HG03354 (cell line): ENCODE measurements at regions not wholly inside any gene's neighbourhood (a gene's known extent, or its start where the extent isn't known, plus 50 kb on each side); places are given as distances from the start of the nearest gene placed in this dataset.

Source experiments
- ATAC-seq: cut with Tn5 transposase; IDR thresholded peaks from one replicate; pipeline ENCODE4 v1.9.1; 2021; ENCODE audit warnings: mild to moderate bottlenecking; ENCODE audit not compliant: unreplicated experiment, poor library complexity, severe bottlenecking

DNA sequence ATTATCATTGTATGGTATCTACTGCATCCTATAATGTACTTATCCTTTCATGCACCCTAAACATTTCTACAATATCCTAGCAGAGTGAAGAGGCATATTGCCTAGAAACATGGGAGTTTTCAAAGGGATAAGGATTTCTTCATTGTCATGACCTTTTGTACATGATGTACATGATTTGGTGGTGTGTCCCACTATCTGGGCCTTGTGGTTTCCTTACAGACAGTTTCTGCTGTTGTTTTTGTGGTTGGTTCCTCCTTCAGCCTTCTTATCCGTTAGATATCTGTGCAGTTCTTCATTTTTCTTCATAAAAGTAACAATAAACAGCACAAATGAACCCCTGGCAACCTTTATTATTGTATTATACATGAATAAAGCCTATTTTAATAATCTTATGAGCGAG is 70.4 kb upstream of the BACH1 start:
- ATAC-seq, result no peak

DNA sequence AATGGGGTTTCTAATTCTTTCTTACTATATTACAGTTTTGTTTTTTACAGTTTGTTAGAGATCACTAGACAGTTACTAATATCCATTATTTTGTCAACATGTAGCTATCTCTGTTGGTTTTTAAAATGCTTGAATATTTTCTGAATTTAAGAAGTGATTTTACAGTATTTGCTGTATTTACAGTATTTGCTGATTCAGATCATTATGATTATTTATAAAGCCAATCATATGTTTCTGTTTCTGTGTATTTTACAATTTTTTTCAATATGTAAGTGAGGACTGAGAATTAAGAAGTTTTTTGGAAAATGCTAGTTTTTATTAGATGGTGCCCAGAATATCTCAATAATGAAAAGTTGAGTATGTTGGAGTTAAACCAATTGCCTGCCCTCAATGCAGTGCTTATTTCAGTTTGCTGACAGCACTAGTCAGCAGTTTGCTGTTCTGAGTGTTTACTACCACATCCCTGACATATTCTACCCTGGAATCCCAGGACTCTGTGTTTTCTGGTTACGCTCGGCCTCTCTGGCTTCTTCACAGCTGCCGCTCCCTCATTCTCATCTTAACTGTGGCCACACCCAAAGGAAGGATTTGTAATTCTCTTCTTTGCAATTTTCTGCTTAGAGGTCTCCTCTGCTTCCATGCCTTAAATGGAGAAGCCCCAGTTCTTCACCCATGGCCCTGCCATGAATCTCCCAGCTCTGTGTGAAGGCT is 68.0 kb upstream of the BACH1 start:
- no peak for ATAC-seq

DNA sequence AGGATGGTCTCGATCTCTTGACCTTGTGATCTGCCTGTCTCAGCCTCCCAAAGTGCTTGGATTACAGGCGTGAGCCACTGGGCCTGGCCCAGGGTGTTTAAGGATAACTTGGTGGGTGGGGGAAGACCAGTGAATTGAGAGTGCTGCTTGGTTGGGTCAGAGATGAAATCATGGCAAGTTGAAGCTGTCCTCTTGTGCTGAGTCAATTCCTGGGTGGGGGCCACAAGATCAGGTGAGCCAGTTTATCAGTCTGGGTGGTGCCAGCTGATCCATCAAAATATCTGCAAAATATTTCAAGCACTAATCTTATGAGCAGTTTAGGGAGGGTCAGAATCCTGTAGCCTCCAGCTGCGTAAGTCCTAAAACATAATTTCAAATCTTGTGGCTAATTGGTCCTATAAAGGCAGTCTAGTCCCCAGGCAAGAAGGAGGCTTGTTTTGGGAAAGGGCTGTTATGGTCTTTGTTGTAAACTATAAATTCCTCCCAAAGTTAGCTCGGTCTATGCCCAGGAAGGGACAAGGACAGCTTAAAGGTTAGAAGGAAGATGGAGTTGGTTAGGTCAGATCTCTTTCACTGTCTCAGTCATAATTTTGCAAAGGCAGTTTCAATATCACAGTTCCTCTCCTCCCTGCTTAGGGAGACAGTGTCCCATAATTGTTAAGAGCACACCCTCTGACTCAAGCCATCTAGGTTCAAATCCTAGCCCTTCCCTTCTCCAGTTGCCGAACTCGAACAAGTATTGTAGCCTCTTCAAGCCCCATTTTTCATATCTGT is 66.8 kb upstream of the BACH1 start:
- ATAC-seq, result no peak

DNA sequence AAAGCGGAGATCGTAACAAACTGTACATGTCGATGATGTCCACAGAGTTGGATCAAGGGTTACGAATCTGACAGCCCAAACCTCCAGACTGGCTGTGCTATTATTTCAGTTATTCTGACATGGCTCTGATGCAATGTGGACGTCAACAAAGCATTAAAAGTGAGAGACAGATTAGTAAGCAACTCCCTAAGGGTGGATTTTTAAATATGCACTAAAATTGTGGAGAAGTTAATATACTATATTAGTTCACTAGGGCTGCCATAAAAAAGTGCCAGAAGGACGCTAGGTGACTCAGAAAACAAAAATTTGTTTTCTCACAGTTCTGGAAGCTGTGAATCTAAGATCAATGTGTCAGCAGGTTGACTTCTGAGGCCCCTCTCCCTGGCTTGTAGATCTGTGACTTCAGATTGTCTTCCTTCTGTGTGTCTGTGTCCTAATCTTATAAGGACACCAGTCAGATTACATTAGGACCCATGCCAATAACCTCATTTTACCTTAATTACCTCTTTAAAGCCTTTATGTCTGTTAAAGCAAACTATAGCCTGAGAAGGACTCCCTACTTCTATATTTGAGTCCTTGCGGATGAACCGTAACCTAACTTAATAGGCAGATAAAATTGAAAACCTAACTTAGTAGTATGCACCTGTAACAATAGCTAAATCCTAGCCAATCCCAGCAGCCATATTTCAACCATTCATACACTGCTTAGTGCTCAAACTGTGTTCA is 66.0 kb upstream of the BACH1 start:
- no peak for ATAC-seq

DNA sequence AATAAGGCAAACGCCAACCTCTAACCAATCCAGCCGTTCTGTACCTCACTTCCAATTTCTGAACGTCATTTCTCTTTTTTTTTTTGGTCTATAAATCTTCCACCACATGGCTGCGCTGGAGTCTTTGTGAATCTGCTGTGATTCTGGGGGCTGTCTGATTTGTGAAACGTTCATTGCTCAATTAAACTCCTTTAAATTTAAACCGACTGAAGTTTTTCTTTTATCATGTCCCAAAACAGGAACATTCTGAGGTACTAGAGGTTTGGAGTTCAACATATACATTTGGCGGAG is 65.5 kb upstream of the BACH1 start:
- peak; percentile 21 for ATAC-seq

DNA sequence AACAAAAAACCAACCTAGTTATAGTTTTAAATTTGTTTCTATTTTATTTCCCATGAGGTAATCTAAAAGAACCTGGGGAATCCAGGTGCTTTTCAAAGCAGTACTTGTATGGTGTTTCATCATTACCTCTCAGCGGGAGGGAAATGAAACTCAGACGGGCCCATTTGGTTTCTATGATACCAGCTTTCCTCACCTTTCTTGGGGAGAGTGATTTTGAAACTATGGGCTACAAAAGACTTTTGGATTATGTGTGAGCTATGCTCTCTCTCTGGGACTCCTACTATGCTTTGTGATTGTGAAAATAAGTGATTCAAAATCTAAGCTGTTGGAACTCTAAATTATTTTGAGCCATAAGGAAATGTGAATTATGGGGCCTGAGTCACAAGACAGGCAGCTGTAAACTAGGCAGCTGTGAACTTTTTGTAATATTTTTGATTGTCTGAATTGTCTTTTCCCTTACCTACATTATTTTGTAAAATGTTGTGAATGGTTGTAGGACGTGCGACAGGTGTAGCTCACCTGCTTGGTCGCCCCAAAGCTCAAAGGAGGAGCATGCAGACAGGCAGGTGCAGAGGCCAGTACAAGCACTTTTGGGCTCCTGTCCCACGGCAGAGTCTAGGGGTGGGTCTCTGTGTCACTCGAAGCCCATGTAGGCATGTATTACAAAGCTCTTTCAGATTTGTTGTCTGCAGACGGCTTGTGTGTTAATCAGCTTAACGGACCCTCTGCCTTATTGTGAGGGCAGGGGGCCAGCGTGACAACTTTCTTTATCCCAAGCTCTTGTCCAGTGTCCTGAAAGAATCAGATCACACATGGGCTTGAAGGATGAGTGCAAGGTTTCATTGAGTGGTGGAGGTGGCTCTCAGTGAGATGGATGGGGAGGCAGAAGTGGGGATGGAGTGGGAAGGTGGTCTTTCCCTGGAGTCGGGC is 64.8 kb upstream of the BACH1 start:
- peak; percentile 61 for ATAC-seq

DNA sequence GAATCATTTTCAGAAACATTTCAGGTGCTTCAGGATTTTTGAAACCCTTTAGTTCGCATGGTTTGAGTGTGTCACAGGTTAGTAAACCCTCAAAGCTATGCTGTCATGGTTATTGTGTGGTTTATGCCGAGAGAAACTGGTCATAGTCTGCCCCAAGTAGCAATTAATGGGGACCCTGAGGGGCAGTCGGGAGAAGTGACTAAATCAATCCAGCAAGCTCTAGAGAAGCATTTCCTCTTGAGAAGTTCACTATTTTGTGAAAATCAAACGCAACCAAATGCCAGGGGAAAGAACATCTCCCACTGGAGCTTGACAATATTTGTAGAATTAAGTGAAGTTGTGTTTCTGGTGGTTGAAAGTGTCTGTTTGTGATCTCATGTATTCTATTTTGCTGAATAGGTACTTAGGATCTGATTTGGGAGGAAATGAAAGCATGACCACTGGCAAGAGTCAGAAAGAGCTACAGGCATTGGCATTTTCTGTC is 63.0 kb upstream of the BACH1 start:
- ATAC-seq, result peak; percentile 54

DNA sequence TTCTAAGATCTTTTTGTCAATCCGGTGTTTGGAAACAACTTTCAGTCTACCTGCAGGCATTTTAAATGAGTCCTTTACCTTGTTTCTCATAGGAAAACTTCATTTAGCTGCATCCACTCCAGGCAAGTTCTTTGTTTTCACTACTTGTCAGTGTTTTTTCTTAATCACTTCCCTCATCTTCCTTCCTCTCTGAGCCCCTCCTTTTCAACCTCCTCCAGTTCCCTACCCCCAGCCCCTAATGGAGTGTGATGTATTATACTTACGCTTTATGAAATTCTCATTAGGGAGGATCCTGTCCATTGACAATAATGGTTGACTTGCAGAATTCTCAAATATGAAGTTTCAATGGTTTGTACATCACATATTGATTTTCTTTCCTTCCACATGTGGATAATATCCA is 62.5 kb upstream of the BACH1 start:
- ATAC-seq, result no peak

DNA sequence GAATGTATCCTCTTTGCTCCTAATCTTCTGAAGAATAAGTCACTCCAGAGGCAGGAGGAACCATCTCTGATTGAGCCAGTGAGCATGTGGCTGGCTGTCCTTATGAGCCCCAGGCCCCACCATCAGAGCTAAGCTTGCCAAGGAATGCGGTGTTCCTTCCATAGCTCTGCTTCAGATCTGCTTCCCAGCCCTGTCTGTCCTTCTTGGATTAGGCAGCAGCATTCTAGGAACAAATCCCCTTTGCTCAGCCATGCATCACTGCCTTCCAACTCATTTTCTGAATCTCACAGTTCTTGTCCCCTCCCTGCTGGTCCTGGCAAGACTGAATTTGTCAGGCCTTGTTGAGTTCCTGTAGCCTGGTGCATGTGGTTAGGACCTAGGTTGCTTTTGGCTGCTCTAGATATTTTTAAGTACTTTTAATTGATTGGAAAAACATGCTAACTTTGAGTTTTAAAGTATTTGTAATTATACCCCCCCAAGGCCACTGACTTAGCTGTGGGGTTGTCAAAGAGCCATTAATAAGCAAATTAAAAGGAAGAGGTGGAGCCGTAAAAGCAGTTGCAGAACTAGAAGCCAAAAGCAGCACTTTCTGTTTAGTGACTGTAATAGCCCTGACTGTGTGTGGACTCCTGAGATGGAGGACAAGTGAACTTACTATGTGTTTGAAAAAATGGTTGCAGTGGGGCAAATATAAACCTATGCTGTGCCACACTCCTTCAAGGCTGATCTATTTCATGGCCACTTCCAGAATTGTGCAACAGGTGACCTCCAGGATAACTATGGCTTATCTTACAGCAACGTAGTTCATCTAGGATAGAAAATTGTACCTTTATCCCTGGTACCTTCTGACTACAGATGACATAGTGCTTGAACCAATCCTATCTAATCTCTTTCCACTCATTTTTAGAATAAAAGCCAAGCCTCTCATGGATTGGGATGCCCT is 61.3 kb upstream of the BACH1 start:
- peak; percentile 33 for ATAC-seq

DNA sequence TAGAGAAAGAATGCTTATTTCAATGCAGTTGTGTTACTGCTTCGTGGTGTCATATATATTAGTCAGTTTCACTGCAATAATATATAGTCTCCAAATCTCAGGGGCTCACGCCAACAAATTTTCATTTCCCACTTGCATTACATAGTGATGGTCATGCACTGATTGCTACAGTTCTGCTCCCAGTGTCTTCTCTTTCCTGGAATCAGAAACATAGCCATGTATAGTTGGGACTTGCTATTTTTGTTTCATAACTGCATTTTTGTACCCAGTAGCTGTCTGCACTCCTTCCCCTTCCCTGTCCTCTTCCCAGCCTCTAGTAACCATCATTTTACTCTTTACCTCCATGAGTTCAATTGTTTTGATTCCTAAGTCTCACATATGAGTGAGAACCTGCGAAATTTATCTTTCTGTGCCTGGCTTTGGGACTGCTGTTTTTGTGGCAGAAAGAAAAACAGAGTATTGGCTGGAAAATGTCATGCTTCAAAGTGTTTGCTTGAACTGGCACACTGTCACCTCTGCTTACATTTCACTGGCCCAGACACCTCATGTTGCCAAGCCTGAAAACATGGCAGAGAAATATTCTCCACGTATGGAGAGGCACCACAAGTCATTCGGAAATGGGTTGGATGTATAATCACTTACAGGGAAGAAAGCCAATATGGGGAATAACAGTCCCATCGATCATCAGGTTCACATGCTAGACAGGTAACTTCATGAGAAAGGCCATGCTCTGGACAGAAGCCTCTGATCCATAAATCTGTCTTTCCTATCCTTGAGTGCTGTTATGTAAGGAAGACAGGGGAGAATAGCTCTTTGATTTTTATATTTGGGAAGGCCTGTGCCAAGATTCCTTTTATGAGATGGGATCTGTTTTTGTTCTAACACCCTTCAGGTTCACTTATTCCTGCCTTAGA is 60.4 kb upstream of the BACH1 start:
- no peak for ATAC-seq

DNA sequence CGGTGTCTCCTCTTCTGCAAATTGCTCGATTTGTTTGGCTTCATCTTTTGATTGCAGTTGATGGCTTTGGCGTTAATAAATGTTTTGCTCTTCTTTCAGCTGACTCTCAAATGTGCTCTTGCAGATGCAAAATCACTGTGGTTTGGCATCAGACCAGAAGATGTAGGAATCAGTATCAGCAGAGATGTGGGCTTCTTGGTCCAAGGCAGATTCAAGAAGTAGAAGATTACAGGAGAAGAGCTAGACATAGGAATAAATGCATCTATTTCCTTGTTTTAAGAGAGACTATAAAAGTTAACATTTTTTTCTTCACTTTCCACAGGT is 59.8 kb upstream of the BACH1 start:
- no peak for ATAC-seq

DNA sequence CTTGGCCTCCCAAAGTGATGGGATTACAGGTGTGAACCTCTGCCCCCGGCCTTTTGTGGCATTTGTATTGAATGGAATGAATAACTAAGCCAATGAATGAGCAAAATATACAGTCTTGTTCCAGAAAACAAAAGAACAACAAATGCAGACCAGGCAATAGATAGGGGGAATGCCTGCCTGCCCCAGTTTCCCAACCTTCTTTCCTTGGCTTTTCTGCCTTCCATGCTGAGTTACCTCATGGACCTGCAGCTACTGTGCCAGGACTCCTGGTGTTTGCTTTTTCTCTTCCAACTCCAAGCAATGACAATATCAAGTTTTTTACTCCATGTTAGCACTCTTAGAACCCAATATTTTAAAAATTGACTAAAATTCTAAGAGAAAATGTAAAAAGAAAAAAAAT is 58.6 kb upstream of the BACH1 start:
- ATAC-seq, result no peak

DNA sequence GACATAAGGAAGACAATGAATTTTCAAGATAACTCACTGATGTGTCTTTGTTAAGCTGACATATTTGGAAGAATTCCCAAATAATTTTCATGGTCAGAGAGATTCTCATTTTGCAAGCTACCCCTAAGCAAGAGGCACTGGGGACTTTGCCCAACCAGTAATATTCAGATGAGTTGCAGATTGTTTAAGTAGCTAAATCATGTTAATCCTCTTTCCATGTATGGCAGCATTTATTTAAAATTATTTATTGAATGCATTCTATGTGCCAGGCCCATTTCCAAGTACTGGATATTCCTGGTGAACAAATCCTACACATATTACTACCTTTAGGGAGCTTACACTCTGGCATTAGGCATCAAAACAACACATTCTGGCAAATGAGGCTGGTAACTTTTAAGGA is 56.5 kb upstream of the BACH1 start:
- no peak for ATAC-seq

DNA sequence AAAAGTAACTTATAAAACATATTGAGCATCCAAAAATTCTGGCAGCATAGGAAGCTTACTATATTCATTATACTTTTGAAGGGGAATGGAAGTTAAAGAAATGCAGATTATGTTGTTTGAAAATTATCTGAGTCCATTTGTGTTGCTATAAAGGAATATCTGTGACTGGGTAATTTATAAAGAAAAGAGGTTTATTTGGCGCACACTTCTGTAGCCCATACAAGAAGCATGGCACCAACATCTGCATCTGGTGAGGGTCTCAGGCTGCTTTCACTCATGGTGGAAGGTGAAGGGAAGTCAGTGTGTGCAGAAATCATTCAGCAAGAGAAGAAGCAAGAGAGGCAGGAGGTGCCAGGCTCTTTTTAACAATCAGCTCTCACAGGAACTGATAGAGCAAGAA is 55.5 kb upstream of the BACH1 start:
- ATAC-seq, result no peak

DNA sequence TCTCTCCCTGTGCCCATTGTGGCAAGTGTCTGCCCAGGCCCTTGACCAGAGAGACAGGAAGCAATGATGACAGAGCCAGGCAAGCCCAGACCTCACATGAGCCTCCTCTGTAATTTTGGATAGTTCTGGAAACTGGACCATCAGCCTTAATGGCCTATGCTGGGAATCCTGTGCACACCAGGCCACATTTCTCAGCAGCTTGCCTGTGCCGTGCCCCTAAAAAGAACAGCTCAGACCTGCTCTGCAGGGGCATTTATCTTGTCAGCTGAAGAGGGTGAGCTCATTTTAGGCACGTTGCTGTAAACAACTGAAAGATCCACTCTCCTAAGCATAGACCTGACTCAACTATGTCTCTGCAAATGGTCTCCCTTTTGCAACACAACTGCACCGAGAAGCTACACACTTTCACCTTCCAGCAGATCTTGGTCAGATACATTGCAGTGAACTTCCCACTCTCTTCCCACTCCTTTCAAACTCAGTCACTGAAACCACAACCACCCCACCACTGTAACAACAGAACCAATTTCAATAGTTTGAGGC is 53.5 kb upstream of the BACH1 start:
- ATAC-seq, result peak; percentile 51

DNA sequence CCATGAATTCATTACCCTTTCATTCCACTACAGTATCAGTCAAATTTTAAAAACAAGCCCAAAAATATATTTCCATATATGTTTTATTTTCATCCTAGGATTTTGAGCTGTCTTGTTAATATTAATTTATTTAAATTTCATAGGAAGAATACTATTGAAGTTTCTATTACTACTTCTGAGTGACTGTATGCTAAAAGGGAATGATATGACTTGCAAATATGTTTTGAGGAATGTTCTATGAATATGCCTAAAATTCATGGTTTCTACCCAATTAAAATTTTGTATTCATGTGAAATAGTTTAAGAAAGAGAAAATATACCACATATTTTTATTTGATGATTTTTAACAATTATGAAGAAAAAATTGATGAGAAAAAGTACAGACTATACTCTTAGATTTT is 52.9 kb upstream of the BACH1 start:
- no peak for ATAC-seq

DNA sequence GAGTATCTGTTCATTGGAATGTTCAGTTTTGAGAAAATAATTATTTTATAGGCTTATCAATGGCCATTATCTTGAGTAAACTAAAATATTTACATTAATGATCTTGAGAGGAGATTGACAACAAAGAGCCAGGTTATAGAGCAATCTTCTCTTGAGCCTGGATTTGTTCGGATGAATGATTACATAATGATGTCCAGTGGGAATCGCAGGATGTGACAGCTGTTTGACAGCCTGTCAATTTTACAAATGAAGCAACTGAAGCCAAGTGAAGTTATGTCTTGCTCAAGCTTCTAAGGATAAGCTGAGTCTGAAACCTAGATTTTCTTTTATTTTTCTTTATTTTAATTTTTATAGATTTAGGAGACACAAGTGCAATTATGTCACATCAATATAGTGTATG is 52.1 kb upstream of the BACH1 start:
- no peak for ATAC-seq

DNA sequence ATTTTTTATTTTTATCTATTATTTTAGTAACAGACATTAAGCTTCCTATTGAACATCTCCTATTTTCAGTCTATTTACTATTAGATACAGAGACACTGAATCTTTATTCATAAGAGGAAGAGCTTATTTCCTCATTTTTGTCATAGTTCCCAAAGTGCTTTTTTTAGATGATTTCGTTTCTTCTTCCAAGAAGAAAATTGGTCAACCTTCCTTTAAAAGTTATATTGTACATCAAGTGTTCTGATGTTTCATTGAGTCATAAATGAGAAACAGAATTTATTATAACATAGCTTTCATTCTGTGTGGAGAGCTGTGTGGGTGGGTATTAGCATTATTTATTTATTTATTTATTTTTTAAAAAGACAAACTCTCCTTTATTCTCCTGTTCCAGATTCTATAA is 50.6 kb upstream of the BACH1 start:
- no peak for ATAC-seq
